Epithelial cell of esophagus (primary cell): ENCODE measurements at regions not wholly inside any gene's neighbourhood (a gene's known extent, or its start where the extent isn't known, plus 50 kb on each side); places are given as distances from the start of the nearest gene placed in this dataset.

ENCODE experiments used
- DNase-seq: peaks from one replicate; pipeline ENCODE4 v3.0.0; 2010; ENCODE audit warnings: low read depth
- H3K4me3 ChIP-seq: 2 replicates; pipeline ENCODE4 v1.5.1; 2011; ENCODE audit warnings: mild to moderate bottlenecking, low read length, control low read depth
- TF ChIP-seq, protein P1 (sequence below): IDR thresholded peaks from 2 replicates; pipeline ENCODE4 v1.5.1; 2011; ENCODE audit warnings: low read depth, mild to moderate bottlenecking, low read length, control low read depth, inconsistent platforms; ENCODE audit not compliant: insufficient read depth; ENCODE audit errors: missing control alignments

DNA sequence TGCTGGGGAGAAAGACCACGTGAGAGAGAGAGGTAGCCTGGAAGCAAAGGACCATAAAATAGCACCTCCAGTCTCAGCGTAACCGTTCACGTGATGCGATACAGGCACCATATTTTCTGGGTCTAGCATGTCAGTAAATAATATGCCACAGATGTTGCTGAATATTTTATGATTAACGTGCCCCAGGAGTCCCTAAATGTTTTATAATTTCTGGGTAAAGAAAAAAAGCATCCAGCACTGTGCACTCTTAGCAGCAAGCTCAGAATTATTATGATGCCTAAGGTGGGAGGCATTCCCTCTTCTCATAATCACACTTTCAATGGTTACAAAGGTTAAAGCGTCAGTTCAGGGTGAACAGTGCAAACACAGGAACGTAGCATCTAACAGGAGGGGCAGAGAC is 121.8 kb downstream of the CAVIN4 start:
- DNase-seq: no peak
- H3K4me3 ChIP-seq: no peak overlapping the region
- TF ChIP-seq, protein P1, sequence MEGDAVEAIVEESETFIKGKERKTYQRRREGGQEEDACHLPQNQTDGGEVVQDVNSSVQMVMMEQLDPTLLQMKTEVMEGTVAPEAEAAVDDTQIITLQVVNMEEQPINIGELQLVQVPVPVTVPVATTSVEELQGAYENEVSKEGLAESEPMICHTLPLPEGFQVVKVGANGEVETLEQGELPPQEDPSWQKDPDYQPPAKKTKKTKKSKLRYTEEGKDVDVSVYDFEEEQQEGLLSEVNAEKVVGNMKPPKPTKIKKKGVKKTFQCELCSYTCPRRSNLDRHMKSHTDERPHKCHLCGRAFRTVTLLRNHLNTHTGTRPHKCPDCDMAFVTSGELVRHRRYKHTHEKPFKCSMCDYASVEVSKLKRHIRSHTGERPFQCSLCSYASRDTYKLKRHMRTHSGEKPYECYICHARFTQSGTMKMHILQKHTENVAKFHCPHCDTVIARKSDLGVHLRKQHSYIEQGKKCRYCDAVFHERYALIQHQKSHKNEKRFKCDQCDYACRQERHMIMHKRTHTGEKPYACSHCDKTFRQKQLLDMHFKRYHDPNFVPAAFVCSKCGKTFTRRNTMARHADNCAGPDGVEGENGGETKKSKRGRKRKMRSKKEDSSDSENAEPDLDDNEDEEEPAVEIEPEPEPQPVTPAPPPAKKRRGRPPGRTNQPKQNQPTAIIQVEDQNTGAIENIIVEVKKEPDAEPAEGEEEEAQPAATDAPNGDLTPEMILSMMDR: no peak

GRCh38 chr9:100700689-100701318 is 122.9 kb downstream of the CAVIN4 start:
- TF ChIP-seq, protein P1: peak; percentile 50
- peak; percentile 34 for DNase-seq

DNA sequence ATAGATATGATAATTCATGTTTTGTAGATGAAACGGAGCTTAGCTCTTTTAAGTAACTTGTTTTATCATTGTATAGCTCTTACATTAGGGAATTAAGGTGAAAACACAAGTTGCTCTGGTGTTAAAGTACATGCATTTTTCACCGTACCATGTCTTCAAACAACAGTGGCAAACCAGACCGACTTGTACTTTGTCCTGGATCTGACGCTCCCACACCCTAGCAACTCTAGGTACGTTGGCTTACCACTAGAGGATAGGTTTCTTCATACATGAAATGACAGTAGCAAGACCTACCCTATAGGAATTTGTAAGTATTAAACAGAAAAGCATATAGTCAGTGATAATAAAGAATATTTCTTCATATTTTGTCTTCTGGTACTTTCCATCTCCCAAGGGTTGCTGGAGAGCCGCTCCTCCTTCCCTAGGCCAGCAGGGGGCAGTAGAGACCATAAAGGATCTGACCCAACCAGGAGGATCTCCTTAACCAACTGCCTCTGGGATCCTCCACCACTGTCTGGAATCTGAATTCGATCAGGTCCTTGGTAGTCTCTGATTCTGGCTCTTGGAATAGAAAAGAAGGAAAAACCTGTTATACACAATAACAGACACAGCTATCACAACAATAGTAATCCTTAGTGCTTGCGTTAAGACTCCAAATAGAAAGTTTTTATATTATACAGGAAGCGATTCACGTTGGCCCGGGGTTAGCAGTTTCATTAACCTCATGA is 136.7 kb downstream of the CAVIN4 start:
- DNase-seq: peak; percentile 73
- TF ChIP-seq, protein P1: peak; percentile 91
- no peak overlapping the region for H3K4me3 ChIP-seq

More at GRCh38 chr9:100700689-100701318, 122.9 kb downstream of the CAVIN4 start:
- H3K4me3 ChIP-seq: no peak overlapping the region

GRCh38 chr9:100715100-100715380 is 137.2 kb downstream of the CAVIN4 start:
- no peak for DNase-seq
- no peak overlapping the region for H3K4me3 ChIP-seq
- TF ChIP-seq, protein P1: no peak

DNA sequence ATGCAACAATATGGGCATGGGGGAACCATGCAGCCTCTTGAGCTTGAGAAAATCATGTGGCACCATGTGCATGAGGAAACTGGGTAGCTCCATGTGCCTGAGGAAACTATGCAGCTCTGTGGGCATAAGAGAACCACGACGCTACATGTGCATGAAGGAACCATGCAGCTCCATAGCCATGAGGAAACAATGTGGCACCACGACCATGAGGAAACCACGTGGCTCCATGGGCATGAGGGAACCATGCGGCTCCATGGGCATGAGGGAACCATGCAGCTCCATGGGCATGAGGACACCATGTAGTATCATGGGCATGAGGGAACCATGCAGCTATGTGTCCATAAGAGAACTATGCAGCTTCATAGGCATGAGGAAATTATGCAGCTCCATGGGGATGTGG is 140.8 kb downstream of the CAVIN4 start:
- H3K4me3 ChIP-seq: no peak overlapping the region
- DNase-seq: no peak
- TF ChIP-seq, protein P1: no peak

GRCh38 chr9:100720922-100721321 is 143.0 kb downstream of the CAVIN4 start:
- DNase-seq: no peak
- TF ChIP-seq, protein P1: no peak
- no peak overlapping the region for H3K4me3 ChIP-seq

DNA sequence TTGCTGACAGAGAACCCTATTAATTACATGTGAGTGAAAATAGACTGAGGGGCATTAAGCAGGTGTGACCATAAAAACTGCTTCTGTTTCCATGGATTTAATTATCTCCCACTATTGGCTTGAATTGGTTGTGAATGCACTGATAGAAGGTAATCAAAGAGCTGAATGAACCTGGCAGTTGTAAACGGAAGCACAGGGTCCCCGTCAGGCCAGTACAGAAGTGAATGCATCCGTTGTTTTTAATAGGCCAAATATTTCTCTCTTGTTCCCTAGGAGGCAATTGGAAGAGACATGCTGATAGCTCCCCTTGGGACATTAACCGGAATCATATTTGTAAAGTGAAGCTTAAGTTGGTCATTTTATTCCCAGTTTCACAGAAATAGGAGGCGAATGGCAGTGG is 147.0 kb downstream of the CAVIN4 start:
- no peak for DNase-seq
- no peak overlapping the region for H3K4me3 ChIP-seq
- TF ChIP-seq, protein P1: no peak
